NCI-H748 (cell line): ENCODE measurements at regions not wholly inside any gene's neighbourhood (a gene's known extent, or its start where the extent isn't known, plus 50 kb on each side); places are given as distances from the start of the nearest gene placed in this dataset.

ENCODE experiments used
- DNase-seq: peaks from one replicate; lab custom pipeline; 2025; ENCODE audit not compliant: unreplicated experiment; lab: John Stamatoyannopoulos, UW

- no peak for DNase-seq
Observed at GRCh38 chr4:16377887-16378286, 151.6 kb upstream of the TAPT1 start.

DNA sequence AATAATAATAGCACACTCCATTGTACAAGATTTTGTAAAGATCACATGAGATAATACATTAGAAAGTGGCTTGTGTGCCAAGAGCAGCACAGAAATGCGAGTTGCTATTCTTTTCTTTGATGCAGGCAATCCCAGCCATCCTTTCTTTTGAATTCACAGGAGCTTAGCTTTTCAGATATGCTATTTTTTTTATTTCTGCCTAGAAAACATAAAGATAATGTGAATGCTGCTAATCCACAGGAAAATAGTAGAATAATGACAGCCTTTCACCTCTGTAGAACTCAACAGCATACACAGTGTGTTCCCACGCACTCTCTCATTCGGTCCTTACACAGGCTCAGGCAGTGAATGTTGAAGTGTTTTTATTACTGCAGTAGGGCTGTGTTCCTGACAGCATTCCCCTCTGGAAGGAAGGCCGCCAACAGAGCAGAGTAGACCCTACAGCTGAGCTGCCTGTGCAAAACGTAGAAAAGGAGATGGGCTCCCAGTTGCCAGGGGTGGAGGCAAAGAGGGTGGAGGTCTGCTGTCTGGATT, 138.8 kb upstream of the TAPT1 start:
- no peak for DNase-seq

DNA sequence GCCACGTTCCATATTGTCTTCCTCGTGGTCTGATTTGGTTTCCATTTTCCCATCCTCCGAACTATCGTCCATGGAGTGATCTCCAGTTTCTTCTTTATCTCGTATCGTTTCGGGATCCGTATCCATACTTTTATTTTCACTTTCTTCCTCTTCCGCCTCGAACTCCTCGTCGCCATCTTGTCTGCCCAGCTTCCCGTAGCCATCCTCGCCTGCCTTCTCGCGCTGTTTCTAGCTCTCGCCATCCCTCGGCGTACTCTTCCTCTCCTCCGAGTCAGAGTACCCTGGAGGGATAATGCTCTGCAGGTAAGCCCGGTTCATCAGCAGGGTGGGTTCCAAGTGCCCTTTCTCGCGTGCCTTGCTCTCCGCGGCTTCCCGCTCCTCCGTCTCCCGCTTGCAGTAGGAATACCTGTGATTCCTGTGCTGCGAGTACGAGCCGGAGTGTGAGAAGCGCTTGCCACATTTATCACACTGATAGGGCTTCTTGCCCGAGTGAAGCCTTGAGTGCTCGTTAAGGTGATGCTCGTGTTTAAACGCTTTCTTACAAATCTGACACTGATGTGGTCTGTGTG, 134.5 kb upstream of the TAPT1 start:
- peak; percentile 61 for DNase-seq

GRCh38 chr4:16353165-16353564, 126.9 kb upstream of the TAPT1 start:
- DNase-seq: no peak

GRCh38 chr4:16351161-16351560, 124.9 kb upstream of the TAPT1 start:
- DNase-seq: peak; percentile 29

GRCh38 chr4:16344853-16345252, 118.6 kb upstream of the TAPT1 start:
- no peak for DNase-seq

GRCh38 chr4:16337936-16338335, 111.7 kb upstream of the TAPT1 start:
- no peak for DNase-seq

- no peak for DNase-seq
Observed at GRCh38 chr4:16334601-16335000, 108.3 kb upstream of the TAPT1 start.

DNA sequence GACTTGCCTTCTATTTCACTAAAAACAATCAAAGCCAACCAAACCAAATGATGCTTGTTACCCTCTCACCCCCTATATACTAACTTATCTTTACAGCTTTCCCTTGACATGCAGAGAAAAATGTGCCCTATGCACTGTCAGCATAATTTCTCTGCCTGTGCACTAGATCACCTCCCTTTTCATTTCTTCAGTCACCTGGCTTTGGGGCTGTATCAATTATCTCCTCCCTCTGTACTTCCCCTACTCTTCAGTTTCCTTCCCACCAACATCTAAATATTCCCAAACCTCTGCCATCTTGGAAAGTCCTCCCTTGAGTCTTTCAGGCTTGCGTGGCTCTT, 103.5 kb upstream of the TAPT1 start:
- DNase-seq: no peak

DNA sequence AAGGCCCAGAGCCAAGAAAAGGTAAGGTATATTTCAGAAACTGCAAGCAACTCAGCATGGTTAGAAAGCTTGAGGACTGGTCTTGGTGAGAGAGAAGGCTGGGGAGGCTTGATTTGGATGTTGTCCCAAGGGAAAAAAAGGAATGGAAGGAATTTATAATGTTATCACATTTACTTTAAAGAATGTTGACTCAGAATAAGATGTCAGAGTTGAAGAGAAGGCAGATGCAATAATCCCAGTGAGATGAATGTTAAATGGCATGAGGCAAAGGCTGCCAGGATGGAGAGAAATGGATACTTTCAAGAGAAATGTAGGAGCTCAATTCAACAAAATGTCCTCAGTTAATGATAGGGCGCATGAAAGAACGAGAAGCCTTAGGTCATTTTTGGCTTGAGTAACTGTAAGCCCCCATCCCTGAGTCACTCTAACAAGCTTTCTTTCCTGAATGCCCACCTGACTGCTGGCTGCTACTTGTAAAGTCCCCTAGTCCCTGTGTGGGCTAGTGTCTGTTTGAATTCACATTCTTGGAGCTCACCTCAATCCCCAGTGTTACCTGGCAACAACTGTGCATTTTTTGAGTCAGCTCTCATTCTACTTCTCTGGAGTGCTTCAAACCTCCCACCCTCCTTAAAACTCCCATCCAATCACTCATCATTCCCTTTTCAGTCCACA, 103.0 kb upstream of the TAPT1 start:
- no peak for DNase-seq

GRCh38 chr4:16322183-16322582, 95.9 kb upstream of the TAPT1 start:
- DNase-seq: no peak

DNA sequence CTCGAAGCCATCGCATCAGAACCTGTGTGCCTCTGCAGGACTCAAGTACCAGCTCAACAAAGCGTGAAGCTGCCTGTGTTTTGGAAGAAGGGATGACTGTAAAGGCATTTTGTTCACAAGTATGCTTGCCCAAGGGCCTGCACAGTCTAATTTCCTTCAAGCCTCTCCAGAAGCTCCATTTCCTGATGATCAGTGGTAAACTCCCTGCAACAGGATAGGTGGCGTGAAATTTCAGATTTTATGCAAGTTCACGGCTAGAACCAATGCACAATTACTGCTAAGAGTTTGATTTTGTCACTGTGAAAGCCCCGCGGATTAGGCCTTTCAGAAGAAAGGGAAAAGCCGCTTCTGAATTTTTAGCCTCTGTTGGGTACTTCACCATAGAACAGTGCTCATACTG, 89.2 kb upstream of the TAPT1 start:
- DNase-seq: no peak

GRCh38 chr4:16310606-16311005, 84.3 kb upstream of the TAPT1 start:
- DNase-seq: no peak

DNA sequence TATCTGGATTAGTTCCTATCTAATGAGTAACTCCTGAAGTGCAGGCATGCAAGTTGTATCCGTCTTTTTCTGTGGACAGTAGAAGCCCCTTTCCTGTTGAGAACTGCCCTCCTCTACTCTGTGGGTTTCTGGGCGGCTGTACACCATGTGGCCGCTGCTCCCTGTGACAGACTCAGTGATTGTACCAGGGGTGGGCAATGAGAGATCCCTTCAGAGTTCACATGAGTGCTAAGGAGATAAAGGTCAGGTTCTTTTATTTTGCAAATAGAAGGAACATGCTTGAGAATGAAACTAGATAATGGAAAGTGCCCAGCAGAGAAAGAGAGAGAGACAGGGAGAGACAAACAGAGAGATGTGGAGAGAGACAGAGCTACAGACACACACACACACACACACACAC, 76.4 kb upstream of the TAPT1 start:
- no peak for DNase-seq

GRCh38 chr4:16297003-16297402, 70.7 kb upstream of the TAPT1 start:
- DNase-seq: no peak

- no peak for DNase-seq
Observed at GRCh38 chr4:16294455-16294854, 68.2 kb upstream of the TAPT1 start.

GRCh38 chr4:16293210-16293838, 67.1 kb upstream of the TAPT1 start:
- peak; percentile 2 for DNase-seq

DNA sequence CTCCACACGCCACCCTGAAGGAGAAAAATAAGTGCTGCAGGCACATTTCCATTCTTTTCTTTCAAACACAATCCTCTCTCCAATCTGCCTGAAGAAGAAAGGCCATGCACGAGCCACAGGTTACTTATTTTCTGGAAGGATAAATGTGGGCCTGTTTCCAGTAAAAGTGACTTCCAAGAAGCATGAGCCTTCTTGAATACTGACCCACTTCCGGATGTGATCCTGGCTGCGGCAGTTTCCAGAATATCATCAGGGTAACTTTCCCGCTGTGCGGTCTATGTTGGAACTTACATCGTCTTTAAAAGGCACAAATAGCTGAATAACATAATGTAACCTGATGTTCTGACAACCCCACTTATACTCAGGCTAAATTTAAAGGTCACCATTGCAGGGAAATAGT, 66.3 kb upstream of the TAPT1 start:
- DNase-seq: no peak

DNA sequence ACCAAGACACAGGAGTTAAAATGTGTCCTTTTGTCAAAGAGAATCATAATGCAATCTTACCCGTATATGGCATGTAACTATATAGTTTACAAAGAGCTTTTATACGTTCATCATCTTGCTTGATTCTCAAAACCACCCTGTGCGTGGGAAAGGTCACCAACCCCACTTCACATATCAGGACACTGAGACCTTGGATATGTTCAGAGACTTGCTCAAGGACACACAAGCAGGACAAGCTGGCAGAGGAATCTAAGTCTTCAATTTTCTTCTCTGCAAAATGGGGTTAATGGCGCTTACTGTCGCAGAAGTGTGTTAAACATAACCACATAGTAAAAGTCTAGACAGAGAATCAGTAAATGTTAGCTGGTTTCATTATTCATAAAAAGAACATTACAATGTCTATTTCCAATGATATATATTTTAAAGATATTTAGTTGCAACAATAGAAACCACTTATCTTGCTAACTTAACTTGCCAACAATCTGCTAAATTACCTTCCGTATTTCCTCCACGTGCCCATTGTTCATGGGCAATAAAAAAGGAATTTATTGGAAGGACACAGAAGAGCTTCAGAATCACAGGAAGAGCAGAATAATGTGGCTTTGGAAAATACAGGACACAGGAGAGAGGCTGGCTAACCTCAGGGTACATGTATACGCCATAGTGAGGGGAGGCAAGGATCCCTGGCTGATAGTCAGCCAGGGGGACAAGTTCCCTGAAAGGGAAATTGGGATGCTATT, 64.6 kb upstream of the TAPT1 start:
- peak; percentile 3 for DNase-seq

GRCh38 chr4:16289897-16290554, 63.8 kb upstream of the TAPT1 start:
- peak; percentile 42 for DNase-seq

- no peak for DNase-seq
Observed at GRCh38 chr4:16284050-16284449, 57.8 kb upstream of the TAPT1 start.
